T-helper 1 cell treated with Interleukin-12 subunit alpha and Interleukin-12 subunit beta and Interleukin-4 antibody, amounts not matched to agents 30 μg/mL and 1 μg/mL, for 36 hours (primary cell): ENCODE measurements at regions not wholly inside any gene's neighbourhood (a gene's known extent, or its start where the extent isn't known, plus 50 kb on each side); places are given as distances from the start of the nearest gene placed in this dataset.

ENCODE experiments used
- H3K27ac Mint-ChIP-seq: one replicate; pipeline ENCODE4 v1.8.0; 2021; ENCODE audit warnings: mild to moderate bottlenecking, mixed read lengths
- H3K27me3 Mint-ChIP-seq: one replicate; pipeline ENCODE4 v1.8.0; 2021; ENCODE audit warnings: low read depth, mixed read lengths
- H3K36me3 Mint-ChIP-seq: one replicate; pipeline ENCODE4 v1.8.0; 2021; ENCODE audit warnings: low read depth, mixed read lengths
- H3K4me1 Mint-ChIP-seq: one replicate; pipeline ENCODE4 v1.8.0; 2021; ENCODE audit warnings: low read depth, mixed read lengths
- H3K4me3 Mint-ChIP-seq: one replicate; pipeline ENCODE4 v1.8.0; 2021; ENCODE audit warnings: mild to moderate bottlenecking, moderate library complexity, mixed read lengths
- H3K9me3 Mint-ChIP-seq: one replicate; pipeline ENCODE4 v1.8.0; 2021; ENCODE audit warnings: mixed read lengths

- H3K4me1 Mint-ChIP-seq: no peaks in the 10 kb centered on the region
- no peak overlapping the region for H3K4me3 Mint-ChIP-seq
- no peak overlapping the region for H3K27ac Mint-ChIP-seq
Observed at GRCh38 chr4:107196312-107196711, 160.2 kb upstream of the DKK2 start.

GRCh38 chr4:107194005-107194404 lies 157.9 kb upstream of the DKK2 start:
- Mint-ChIP-seq H3K9me3 (no peaks in the 10 kb centered on the region), H3K27me3 (no peaks in the 10 kb centered on the region), H3K36me3 (no peaks in the 10 kb centered on the region), H3K4me1 (no peaks in the 10 kb centered on the region), H3K27ac (no peak overlapping the region), H3K4me3 (no peak overlapping the region)

More at GRCh38 chr4:107196312-107196711, 160.2 kb upstream of the DKK2 start:
- no peaks in the 10 kb centered on the region for H3K36me3 Mint-ChIP-seq
- H3K27me3 Mint-ChIP-seq: no peaks in the 10 kb centered on the region
- no peaks in the 10 kb centered on the region for H3K9me3 Mint-ChIP-seq

- H3K27ac Mint-ChIP-seq: no peak overlapping the region
- no peaks in the 10 kb centered on the region for H3K9me3 Mint-ChIP-seq
- no peaks in the 10 kb centered on the region for H3K4me1 Mint-ChIP-seq
- H3K27me3 Mint-ChIP-seq: no peaks in the 10 kb centered on the region
- no peak overlapping the region for H3K4me3 Mint-ChIP-seq
- H3K36me3 Mint-ChIP-seq: no peaks in the 10 kb centered on the region
Observed at GRCh38 chr4:107192601-107193000, 156.5 kb upstream of the DKK2 start.

GRCh38 chr4:107187091-107187490 lies 151.0 kb upstream of the DKK2 start:
- H3K27ac Mint-ChIP-seq: no peak overlapping the region
- no peak overlapping the region for H3K4me3 Mint-ChIP-seq
- no peaks in the 10 kb centered on the region for H3K4me1 Mint-ChIP-seq
- H3K9me3 Mint-ChIP-seq: no peaks in the 10 kb centered on the region
- no peaks in the 10 kb centered on the region for H3K27me3 Mint-ChIP-seq
- H3K36me3 Mint-ChIP-seq: no peaks in the 10 kb centered on the region

GRCh38 chr4:107183155-107183774 lies 147.2 kb upstream of the DKK2 start:
- H3K9me3 Mint-ChIP-seq: no peaks in the 10 kb centered on the region
- no peak overlapping the region for H3K4me3 Mint-ChIP-seq
- H3K27me3 Mint-ChIP-seq: no peaks in the 10 kb centered on the region

GRCh38 chr4:107182347-107182746 lies 146.2 kb upstream of the DKK2 start:
- H3K27me3 Mint-ChIP-seq: no peaks in the 10 kb centered on the region
- no peak overlapping the region for H3K4me3 Mint-ChIP-seq
- H3K36me3 Mint-ChIP-seq: no peaks in the 10 kb centered on the region
- H3K27ac Mint-ChIP-seq: no peak overlapping the region
- H3K9me3 Mint-ChIP-seq: no peaks in the 10 kb centered on the region
- no peaks in the 10 kb centered on the region for H3K4me1 Mint-ChIP-seq

More at GRCh38 chr4:107183155-107183774, 147.2 kb upstream of the DKK2 start:
- H3K27ac Mint-ChIP-seq: no peak overlapping the region
- no peaks in the 10 kb centered on the region for H3K36me3 Mint-ChIP-seq
- no peaks in the 10 kb centered on the region for H3K4me1 Mint-ChIP-seq

- no peak overlapping the region for H3K4me3 Mint-ChIP-seq
- H3K36me3 Mint-ChIP-seq: no peaks in the 10 kb centered on the region
- no peak overlapping the region for H3K27ac Mint-ChIP-seq
- H3K27me3 Mint-ChIP-seq: no peaks in the 10 kb centered on the region
- no peaks in the 10 kb centered on the region for H3K4me1 Mint-ChIP-seq
- H3K9me3 Mint-ChIP-seq: peaks cover 9% of the 10 kb centered on the region
Observed at GRCh38 chr4:107166873-107167450, 130.8 kb upstream of the DKK2 start.

- H3K4me1 Mint-ChIP-seq: no peaks in the 10 kb centered on the region
- no peaks in the 10 kb centered on the region for H3K27me3 Mint-ChIP-seq
- no peak overlapping the region for H3K4me3 Mint-ChIP-seq
- H3K9me3 Mint-ChIP-seq: peaks cover 9% of the 10 kb centered on the region
- H3K27ac Mint-ChIP-seq: no peak overlapping the region
- no peaks in the 10 kb centered on the region for H3K36me3 Mint-ChIP-seq
Observed at GRCh38 chr4:107166181-107166580, 130.1 kb upstream of the DKK2 start.

- H3K4me1 Mint-ChIP-seq: no peaks in the 10 kb centered on the region
- H3K27me3 Mint-ChIP-seq: no peaks in the 10 kb centered on the region
- H3K27ac Mint-ChIP-seq: no peak overlapping the region
- no peaks in the 10 kb centered on the region for H3K36me3 Mint-ChIP-seq
- no peak overlapping the region for H3K4me3 Mint-ChIP-seq
- peaks cover 9% of the 10 kb centered on the region for H3K9me3 Mint-ChIP-seq
Observed at GRCh38 chr4:107164962-107165475, 128.9 kb upstream of the DKK2 start.

GRCh38 chr4:107156443-107156842 lies 120.3 kb upstream of the DKK2 start:
- H3K4me3 Mint-ChIP-seq: no peak overlapping the region
- no peaks in the 10 kb centered on the region for H3K36me3 Mint-ChIP-seq
- no peak overlapping the region for H3K27ac Mint-ChIP-seq
- H3K9me3 Mint-ChIP-seq: no peaks in the 10 kb centered on the region
- no peaks in the 10 kb centered on the region for H3K27me3 Mint-ChIP-seq
- H3K4me1 Mint-ChIP-seq: no peaks in the 10 kb centered on the region

- H3K27me3 Mint-ChIP-seq: no peaks in the 10 kb centered on the region
- H3K4me1 Mint-ChIP-seq: no peaks in the 10 kb centered on the region
- no peaks in the 10 kb centered on the region for H3K36me3 Mint-ChIP-seq
- H3K27ac Mint-ChIP-seq: no peak overlapping the region
- H3K9me3 Mint-ChIP-seq: no peaks in the 10 kb centered on the region
- H3K4me3 Mint-ChIP-seq: no peak overlapping the region
Observed at GRCh38 chr4:107155366-107155765, 119.3 kb upstream of the DKK2 start.

GRCh38 chr4:107153956-107154355 lies 117.8 kb upstream of the DKK2 start:
- no peaks in the 10 kb centered on the region for H3K9me3 Mint-ChIP-seq
- H3K27ac Mint-ChIP-seq: no peak overlapping the region
- no peak overlapping the region for H3K4me3 Mint-ChIP-seq
- no peaks in the 10 kb centered on the region for H3K4me1 Mint-ChIP-seq
- no peaks in the 10 kb centered on the region for H3K36me3 Mint-ChIP-seq
- H3K27me3 Mint-ChIP-seq: no peaks in the 10 kb centered on the region

- no peaks in the 10 kb centered on the region for H3K27me3 Mint-ChIP-seq
- H3K4me3 Mint-ChIP-seq: no peak overlapping the region
- no peaks in the 10 kb centered on the region for H3K36me3 Mint-ChIP-seq
- H3K9me3 Mint-ChIP-seq: no peaks in the 10 kb centered on the region
- no peaks in the 10 kb centered on the region for H3K4me1 Mint-ChIP-seq
- no peak overlapping the region for H3K27ac Mint-ChIP-seq
Observed at GRCh38 chr4:107153228-107153627, 117.1 kb upstream of the DKK2 start.

GRCh38 chr4:107151173-107151572 lies 115.1 kb upstream of the DKK2 start:
- no peak overlapping the region for H3K4me3 Mint-ChIP-seq
- no peaks in the 10 kb centered on the region for H3K27me3 Mint-ChIP-seq
- no peak overlapping the region for H3K27ac Mint-ChIP-seq
- H3K9me3 Mint-ChIP-seq: no peaks in the 10 kb centered on the region
- no peaks in the 10 kb centered on the region for H3K36me3 Mint-ChIP-seq
- H3K4me1 Mint-ChIP-seq: no peaks in the 10 kb centered on the region

GRCh38 chr4:107148904-107149303 lies 112.8 kb upstream of the DKK2 start:
- Mint-ChIP-seq H3K36me3 (no peaks in the 10 kb centered on the region), H3K9me3 (no peaks in the 10 kb centered on the region), H3K4me3 (no peak overlapping the region), H3K27me3 (no peaks in the 10 kb centered on the region), H3K4me1 (no peaks in the 10 kb centered on the region), H3K27ac (no peak overlapping the region)
